SK-N-SH (cell line): ENCODE measurements at regions not wholly inside any gene's neighbourhood (a gene's known extent, or its start where the extent isn't known, plus 50 kb on each side); places are given as distances from the start of the nearest gene placed in this dataset.

Source experiments
- CTCF ChIA-PET: fragments of 300-600, 350-600 bp; formaldehyde crosslinking; extraction: SDS; loops from one replicate; lab custom pipeline; 2021; lab: Yijun Ruan, JAX
- POLR2A ChIA-PET: fragments of 350-600 bp; sonication (Branson Sonifier 250); formaldehyde crosslinking; extraction: SDS; loops from one replicate; lab custom pipeline; 2020; ENCODE audit warnings: antibody characterized with exemption, inconsistent platforms; lab: Yijun Ruan, JAX
- DNase-seq: peaks from one replicate; pipeline ENCODE4 v3.0.0; 2012
- H2AFZ ChIP-seq: fragments of 200-600 bp; sonication (generic); 2 replicates; pipeline ENCODE4 v1.8.1; 2016; ENCODE audit warnings: antibody characterized with exemption, mild to moderate bottlenecking, low read depth
- H3F3A ChIP-seq: fragments of 200-600 bp; sonication (generic); replicated peaks from 2 replicates; pipeline ENCODE3; 2016; ENCODE audit warnings: antibody characterized with exemption, mild to moderate bottlenecking; ENCODE audit not compliant: insufficient read depth
- H3K27ac ChIP-seq, 2 experiments: fragments of 200-500 bp in 1 of 2; fragments of 200-600 bp in 1 of 2; sonication (Bioruptor generic) in 1 of 2; sonication (generic), shearing (Covaris generic) in 1 of 2; 2 replicates each; pipeline versions ENCODE4 v1.5.1 to v1.6.1; 2014 to 2016; ENCODE audit warnings: low read depth in 2 of 2, inconsistent platforms in 1 of 2, low read length in 1 of 2, mild to moderate bottlenecking in 1 of 2, mixed read lengths in 1 of 2
- H3K27me3 ChIP-seq: fragments of 200-600 bp; sonication (generic), shearing (Covaris generic); 2 replicates; pipeline ENCODE4 v1.6.1; 2016; ENCODE audit warnings: mixed run types; ENCODE audit not compliant: insufficient read depth
- H3K36me3 ChIP-seq, 2 experiments: fragments of 200-500 bp in 1 of 2; fragments of 200-600 bp in 1 of 2; sonication (Bioruptor generic) in 1 of 2; sonication (generic) in 1 of 2; replicated peaks in 1 of 2; 2 replicates each; pipeline versions ENCODE3 to v1.5.1; 2014 to 2016; ENCODE audit warnings: low read length in 1 of 2, mild to moderate bottlenecking in 1 of 2; ENCODE audit not compliant: insufficient read depth in 2 of 2, control insufficient read depth in 1 of 2
- H3K4me1 ChIP-seq, 2 experiments: fragments of 200-500 bp in 1 of 2; fragments of 200-600 bp in 1 of 2; sonication (Bioruptor generic) in 1 of 2; sonication (generic), shearing (Covaris generic) in 1 of 2; 2 replicates each; pipeline versions ENCODE4 v1.5.1 to v1.6.1; 2014 to 2016; ENCODE audit warnings: low read depth in 1 of 2, low read length in 1 of 2, mixed run types in 1 of 2; ENCODE audit not compliant: insufficient read depth in 2 of 2, control insufficient read depth in 1 of 2
- H3K4me2 ChIP-seq: fragments of 200-600 bp; sonication (generic), shearing (Covaris generic); 2 replicates; pipeline ENCODE4 v1.6.1; 2017; ENCODE audit warnings: mixed run types
- H3K4me3 ChIP-seq, 2 experiments: fragments of 200-500 bp in 1 of 2; fragments of 200-600 bp in 1 of 2; sonication (Bioruptor generic) in 1 of 2; sonication (generic), shearing (Covaris generic) in 1 of 2; 2 replicates each; pipeline versions ENCODE4 v1.5.1 to v1.8.1; 2014 to 2016; ENCODE audit warnings: low read depth in 2 of 2, inconsistent platforms in 1 of 2, low read length in 1 of 2, mild to moderate bottlenecking in 1 of 2, mixed read lengths in 1 of 2, moderate library complexity in 1 of 2
- H3K79me2 ChIP-seq: fragments of 200-600 bp; sonication (generic); 2 replicates; pipeline ENCODE4 v1.8.1; 2017; ENCODE audit warnings: mild to moderate bottlenecking; ENCODE audit not compliant: insufficient read depth
- H3K9ac ChIP-seq: fragments of 200-600 bp; sonication (generic); 2 replicates; pipeline ENCODE4 v1.6.1; 2017; ENCODE audit warnings: mixed run types
- H3K9me2 ChIP-seq: fragments of 200-600 bp; sonication (generic); 2 replicates; pipeline ENCODE4 v1.6.1; 2017; ENCODE audit warnings: mixed run types
- H3K9me3 ChIP-seq: fragments of 200-600 bp; sonication (generic); 2 replicates; pipeline ENCODE4 v1.6.1; 2017; ENCODE audit warnings: mixed run types, mild to moderate bottlenecking, moderate library complexity
- H4K20me1 ChIP-seq: fragments of 200-600 bp; sonication (generic); 2 replicates; pipeline ENCODE4 v1.6.1; 2017; ENCODE audit warnings: mild to moderate bottlenecking, mixed run types; ENCODE audit not compliant: insufficient read depth
- CHD2 ChIP-seq: fragments of 150-350 bp; IDR thresholded peaks from 2 replicates; pipeline ENCODE4 v1.6.1; 2018; ENCODE audit warnings: low read length; ENCODE audit not compliant: partially characterized antibody
- FOSL2 ChIP-seq: IDR thresholded peaks from 2 replicates; pipeline ENCODE4 v1.4.0; 2012; ENCODE audit warnings: low read depth, mild to moderate bottlenecking, moderate library complexity, borderline replicate concordance
- GATA2 ChIP-seq: sonication (generic); formaldehyde crosslinking; IDR thresholded peaks from 2 replicates; pipeline ENCODE4 v1.5.0; 2020; ENCODE audit warnings: mild to moderate bottlenecking, missing genetic modification reagents
- JUND ChIP-seq: IDR thresholded peaks from 2 replicates; pipeline ENCODE4 v1.4.0; 2012
- MAX ChIP-seq: IDR thresholded peaks from 2 replicates; pipeline ENCODE4 v1.4.0; 2012; ENCODE audit warnings: low read depth
- MEF2A ChIP-seq: IDR thresholded peaks from 2 replicates; pipeline ENCODE4 v1.4.0; 2012; ENCODE audit warnings: low read depth, borderline replicate concordance
- NFIC ChIP-seq: IDR thresholded peaks from 2 replicates; pipeline ENCODE4 v1.4.0; 2012; ENCODE audit warnings: borderline replicate concordance
- NRF1 ChIP-seq: IDR thresholded peaks from 2 replicates; pipeline ENCODE4 v1.6.1; 2012; ENCODE audit warnings: low read depth, mild to moderate bottlenecking, low read length
- POLR2AphosphoS5 ChIP-seq: IDR thresholded peaks from 2 replicates; pipeline ENCODE4 v1.6.1; 2012; ENCODE audit warnings: low read depth, low read length
- RCOR1 ChIP-seq: fragments of 150-350 bp; IDR thresholded peaks from 2 replicates; pipeline ENCODE4 v1.6.1; 2017; ENCODE audit warnings: antibody characterized with exemption, low read length
- REST ChIP-seq: IDR thresholded peaks from 2 replicates; pipeline ENCODE4 v1.6.1; 2012; ENCODE audit warnings: mild to moderate bottlenecking, low read depth, low read length, moderate library complexity
- TEAD4 ChIP-seq: IDR thresholded peaks from 2 replicates; pipeline ENCODE4 v1.4.0; 2012; ENCODE audit warnings: mild to moderate bottlenecking, borderline replicate concordance; ENCODE audit not compliant: insufficient read depth
- YY1 ChIP-seq: IDR thresholded peaks from 2 replicates; pipeline ENCODE4 v1.4.0; 2012; ENCODE audit warnings: low read depth, mild to moderate bottlenecking
- WGBS: methylation state at CpG from one replicate; pipeline ENCODE4 v1.1.6; 2017; ENCODE audit warnings: low lambda C conversion rate; 5-methylcytosine and 5-hydroxymethylcytosine counted together
- TF ChIP-seq, protein P1 (sequence below): IDR thresholded peaks from 2 replicates; pipeline ENCODE4 v1.4.0; 2012; ENCODE audit warnings: low read depth, borderline replicate concordance
- TF ChIP-seq, protein P2 (sequence below): IDR thresholded peaks from 2 replicates; pipeline ENCODE4; 2012
- TF ChIP-seq, protein P3 (sequence below): fragments of 150-350 bp; IDR thresholded peaks from 2 replicates; pipeline ENCODE4 v1.6.1; 2016; ENCODE audit warnings: mild to moderate bottlenecking, low read depth, low read length
- TF ChIP-seq, protein P4 (sequence below): fragments of 200-600 bp; sonication (generic); IDR thresholded peaks from 2 replicates; pipeline ENCODE4 v1.6.1; 2017; ENCODE audit warnings: antibody characterized with exemption, mild to moderate bottlenecking, moderate library complexity

DNA sequence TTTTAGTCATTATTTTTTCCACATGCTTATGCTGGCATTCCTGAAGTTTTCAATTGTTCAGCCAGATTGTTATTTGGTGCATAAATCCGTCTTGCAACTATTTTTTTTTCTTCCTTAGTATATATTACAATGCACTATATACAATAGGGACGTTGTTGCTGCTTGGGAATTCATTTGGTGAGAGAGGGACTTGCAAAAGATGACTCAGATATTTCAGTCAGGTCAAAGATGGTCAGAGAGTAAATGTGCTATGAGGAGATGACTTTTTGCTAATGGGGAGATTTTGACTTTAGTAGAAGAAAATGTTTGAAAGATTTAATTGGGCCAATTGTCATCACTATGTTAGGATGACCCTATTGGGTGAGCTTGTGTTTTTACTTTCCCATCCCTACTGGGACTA is 348.4 kb upstream of the MTPN start:
- Histone ChIP-seq H3K9me2 (no peaks in the 10 kb centered on the region), H3K36me3 (no peaks in the 10 kb centered on the region), H3K4me1 (peaks cover 0 to 8% of the 10 kb centered on the region in 2 experiments; a peak in 1 of 4 replicates), H3K9me3 (0 out of 2 replicates have a peak, but pooled peaks cover 2% of the 10 kb centered on the region), H4K20me1 (no peaks in the 10 kb centered on the region), H3K4me3 (no peak overlapping the region), H3K27ac (no peak overlapping the region; a peak in 1 of 4 replicates), H2AFZ (no peak overlapping the region), H3K27me3 (no peaks in the 10 kb centered on the region), H3K9ac (no peak overlapping the region), H3K4me2 (no peak overlapping the region), H3K79me2 (no peaks in the 10 kb centered on the region), H3F3A (no peaks in the 10 kb centered on the region)
- no peak for TF ChIP-seq FOSL2
- TF ChIP-seq, protein P1, sequence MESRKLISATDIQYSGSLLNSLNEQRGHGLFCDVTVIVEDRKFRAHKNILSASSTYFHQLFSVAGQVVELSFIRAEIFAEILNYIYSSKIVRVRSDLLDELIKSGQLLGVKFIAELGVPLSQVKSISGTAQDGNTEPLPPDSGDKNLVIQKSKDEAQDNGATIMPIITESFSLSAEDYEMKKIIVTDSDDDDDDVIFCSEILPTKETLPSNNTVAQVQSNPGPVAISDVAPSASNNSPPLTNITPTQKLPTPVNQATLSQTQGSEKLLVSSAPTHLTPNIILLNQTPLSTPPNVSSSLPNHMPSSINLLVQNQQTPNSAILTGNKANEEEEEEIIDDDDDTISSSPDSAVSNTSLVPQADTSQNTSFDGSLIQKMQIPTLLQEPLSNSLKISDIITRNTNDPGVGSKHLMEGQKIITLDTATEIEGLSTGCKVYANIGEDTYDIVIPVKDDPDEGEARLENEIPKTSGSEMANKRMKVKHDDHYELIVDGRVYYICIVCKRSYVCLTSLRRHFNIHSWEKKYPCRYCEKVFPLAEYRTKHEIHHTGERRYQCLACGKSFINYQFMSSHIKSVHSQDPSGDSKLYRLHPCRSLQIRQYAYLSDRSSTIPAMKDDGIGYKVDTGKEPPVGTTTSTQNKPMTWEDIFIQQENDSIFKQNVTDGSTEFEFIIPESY = no peak
- no peak for TF ChIP-seq POLR2AphosphoS5
- no peak for TF ChIP-seq NRF1
- no peak for TF ChIP-seq REST
- TF ChIP-seq, protein P2, sequence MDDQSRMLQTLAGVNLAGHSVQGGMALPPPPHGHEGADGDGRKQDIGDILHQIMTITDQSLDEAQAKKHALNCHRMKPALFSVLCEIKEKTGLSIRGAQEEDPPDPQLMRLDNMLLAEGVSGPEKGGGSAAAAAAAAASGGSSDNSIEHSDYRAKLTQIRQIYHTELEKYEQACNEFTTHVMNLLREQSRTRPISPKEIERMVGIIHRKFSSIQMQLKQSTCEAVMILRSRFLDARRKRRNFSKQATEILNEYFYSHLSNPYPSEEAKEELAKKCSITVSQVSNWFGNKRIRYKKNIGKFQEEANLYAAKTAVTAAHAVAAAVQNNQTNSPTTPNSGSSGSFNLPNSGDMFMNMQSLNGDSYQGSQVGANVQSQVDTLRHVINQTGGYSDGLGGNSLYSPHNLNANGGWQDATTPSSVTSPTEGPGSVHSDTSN = no peak
- no peak for TF ChIP-seq TEAD4
- no peak for TF ChIP-seq JUND
- TF ChIP-seq, protein P3, sequence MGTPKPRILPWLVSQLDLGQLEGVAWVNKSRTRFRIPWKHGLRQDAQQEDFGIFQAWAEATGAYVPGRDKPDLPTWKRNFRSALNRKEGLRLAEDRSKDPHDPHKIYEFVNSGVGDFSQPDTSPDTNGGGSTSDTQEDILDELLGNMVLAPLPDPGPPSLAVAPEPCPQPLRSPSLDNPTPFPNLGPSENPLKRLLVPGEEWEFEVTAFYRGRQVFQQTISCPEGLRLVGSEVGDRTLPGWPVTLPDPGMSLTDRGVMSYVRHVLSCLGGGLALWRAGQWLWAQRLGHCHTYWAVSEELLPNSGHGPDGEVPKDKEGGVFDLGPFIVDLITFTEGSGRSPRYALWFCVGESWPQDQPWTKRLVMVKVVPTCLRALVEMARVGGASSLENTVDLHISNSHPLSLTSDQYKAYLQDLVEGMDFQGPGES = no peak
- no peak for TF ChIP-seq RCOR1
- TF ChIP-seq YY1 = no peak
- no peak for TF ChIP-seq GATA2 (CRISPR knock-in tag)
- no peak for TF ChIP-seq CHD2
- no peak for TF ChIP-seq NFIC
- TF ChIP-seq MAX = no peak
- TF ChIP-seq, protein P4, sequence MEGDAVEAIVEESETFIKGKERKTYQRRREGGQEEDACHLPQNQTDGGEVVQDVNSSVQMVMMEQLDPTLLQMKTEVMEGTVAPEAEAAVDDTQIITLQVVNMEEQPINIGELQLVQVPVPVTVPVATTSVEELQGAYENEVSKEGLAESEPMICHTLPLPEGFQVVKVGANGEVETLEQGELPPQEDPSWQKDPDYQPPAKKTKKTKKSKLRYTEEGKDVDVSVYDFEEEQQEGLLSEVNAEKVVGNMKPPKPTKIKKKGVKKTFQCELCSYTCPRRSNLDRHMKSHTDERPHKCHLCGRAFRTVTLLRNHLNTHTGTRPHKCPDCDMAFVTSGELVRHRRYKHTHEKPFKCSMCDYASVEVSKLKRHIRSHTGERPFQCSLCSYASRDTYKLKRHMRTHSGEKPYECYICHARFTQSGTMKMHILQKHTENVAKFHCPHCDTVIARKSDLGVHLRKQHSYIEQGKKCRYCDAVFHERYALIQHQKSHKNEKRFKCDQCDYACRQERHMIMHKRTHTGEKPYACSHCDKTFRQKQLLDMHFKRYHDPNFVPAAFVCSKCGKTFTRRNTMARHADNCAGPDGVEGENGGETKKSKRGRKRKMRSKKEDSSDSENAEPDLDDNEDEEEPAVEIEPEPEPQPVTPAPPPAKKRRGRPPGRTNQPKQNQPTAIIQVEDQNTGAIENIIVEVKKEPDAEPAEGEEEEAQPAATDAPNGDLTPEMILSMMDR = no peak
- TF ChIP-seq MEF2A = no peak
- WGBS = 6% methylated on average over 2 of the region's 2 CpGs
- DNase-seq = peak; percentile 32
- CTCF ChIA-PET = interaction anchor here (0.8 to 1.8 kb wide), 4 partner anchors 10 to 521 kb away, joined by 3 to 11 read pairs (median 4); no protein-coding TSS in a partner anchor
- POLR2A ChIA-PET = no interaction called here
